DND-41 (cell line): ENCODE measurements at regions not wholly inside any gene's neighbourhood (a gene's known extent, or its start where the extent isn't known, plus 50 kb on each side); places are given as distances from the start of the nearest gene placed in this dataset.

ENCODE experiments used
- ATAC-seq: fragments of 200-7000 bp; cut with Tn5 transposase; 3 replicates; pipeline ENCODE4 v1.9.1; 2021; ENCODE audit warnings: low read depth; ENCODE audit not compliant: insufficient read depth
- DNase-seq: peaks from one replicate; pipeline ENCODE4 v3.0.0-alpha.2; 2020
- H2AFZ ChIP-seq: 2 replicates; pipeline ENCODE4 v1.6.0; 2012; ENCODE audit warnings: low read depth, low read length
- H3K27ac ChIP-seq: 2 replicates; pipeline ENCODE4 v1.5.1; 2012; ENCODE audit warnings: low read length, inconsistent platforms
- H3K27me3 ChIP-seq: fragments of 200-600 bp; sonication (generic); 2 replicates; pipeline ENCODE4 v1.6.0; 2012; ENCODE audit warnings: low read length, mild to moderate bottlenecking, inconsistent platforms; ENCODE audit not compliant: insufficient read depth, poor library complexity
- H3K36me3 ChIP-seq: 2 replicates; pipeline ENCODE4 v1.5.1; 2012; ENCODE audit warnings: low read length, inconsistent platforms; ENCODE audit not compliant: insufficient read depth
- H3K4me1 ChIP-seq: 2 replicates; pipeline ENCODE4 v1.5.1; 2012; ENCODE audit warnings: mild to moderate bottlenecking, low read length; ENCODE audit not compliant: insufficient read depth
- H3K4me2 ChIP-seq: 2 replicates; pipeline ENCODE4 v1.6.0; 2012; ENCODE audit warnings: mild to moderate bottlenecking, moderate library complexity, low read length, inconsistent platforms; ENCODE audit not compliant: insufficient read depth
- H3K4me3 ChIP-seq, 2 experiments: fragments of 200-600 bp in 1 of 2; shearing (Covaris generic) in 1 of 2; 2 replicates each; pipeline ENCODE4 v1.5.1; 2012 to 2016; ENCODE audit warnings: inconsistent platforms in 2 of 2, low read length in 2 of 2, mild to moderate bottlenecking in 2 of 2, low read depth in 1 of 2, moderate library complexity in 1 of 2
- H3K79me2 ChIP-seq: 2 replicates; pipeline ENCODE4 v1.6.0; 2012; ENCODE audit warnings: low read length, inconsistent platforms; ENCODE audit not compliant: insufficient read depth
- H3K9ac ChIP-seq: 2 replicates; pipeline ENCODE4 v1.6.0; 2012; ENCODE audit warnings: low read depth, mild to moderate bottlenecking, inconsistent platforms, low read length, moderate library complexity
- H3K9me3 ChIP-seq: 2 replicates; pipeline ENCODE4 v1.5.1; 2012; ENCODE audit warnings: low read length, moderate library complexity, mild to moderate bottlenecking, inconsistent platforms; ENCODE audit not compliant: insufficient read depth, severe bottlenecking
- H4K20me1 ChIP-seq: 2 replicates; pipeline ENCODE4 v1.6.0; 2012; ENCODE audit warnings: low read length; ENCODE audit not compliant: insufficient read depth
- EZH2 ChIP-seq: IDR thresholded peaks from 3 replicates; pipeline ENCODE4 v1.6.1; 2012; ENCODE audit warnings: borderline replicate concordance, low read depth, mild to moderate bottlenecking, moderate library complexity, low read length, inconsistent platforms; ENCODE audit not compliant: severe bottlenecking
- TF ChIP-seq, protein P1 (sequence below): IDR thresholded peaks from 2 replicates; pipeline ENCODE4 v1.5.1; 2012; ENCODE audit warnings: borderline replicate concordance, low read length, moderate library complexity, mild to moderate bottlenecking; ENCODE audit not compliant: poor library complexity, severe bottlenecking; ENCODE audit errors: extremely low read depth

DNA sequence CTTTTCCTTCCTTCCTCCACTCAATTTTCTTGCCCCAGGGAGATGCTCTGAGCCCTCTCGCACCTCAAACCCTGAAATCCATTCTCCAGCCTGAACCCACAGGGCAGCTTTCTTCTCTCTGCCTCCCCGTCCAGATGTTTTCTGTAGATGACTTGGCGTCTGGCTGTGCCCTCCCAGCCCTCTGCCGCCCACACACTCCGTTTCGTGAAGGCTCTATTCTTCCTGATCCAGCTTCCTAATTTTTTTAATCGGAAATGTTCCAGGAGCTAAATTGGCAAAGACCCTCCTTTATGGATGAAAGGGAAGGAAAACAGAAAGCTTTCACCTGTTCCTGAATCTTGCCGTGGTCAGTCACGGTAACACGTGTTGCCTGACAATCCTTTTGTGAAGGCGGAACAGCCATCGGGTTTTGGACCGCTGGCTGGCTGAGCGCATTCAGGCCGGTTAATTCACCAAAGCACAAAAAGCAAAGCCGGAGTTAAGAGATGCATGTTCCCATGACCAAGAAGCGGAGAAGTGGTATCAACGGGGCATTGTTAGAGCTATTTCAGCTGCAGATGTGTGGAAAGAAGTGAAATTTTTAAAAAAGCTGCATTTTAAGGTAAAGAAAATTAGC, 70.2 kb upstream of the FBRSL1 start:
- no peak overlapping the region for H3K4me3 ChIP-seq
- H3K36me3 ChIP-seq: no peaks in the 10 kb centered on the region
- no peaks in the 10 kb centered on the region for H3K9me3 ChIP-seq
- H3K79me2 ChIP-seq: no peaks in the 10 kb centered on the region
- H3K9ac ChIP-seq: no peak overlapping the region
- DNase-seq (no peak), ATAC-seq (no peak)
- H3K4me1 ChIP-seq: peaks cover 4% of the 10 kb centered on the region; the same call in 1 of the 2 replicates
- no peak overlapping the region for H2AFZ ChIP-seq
- no peak overlapping the region for H3K4me2 ChIP-seq
- no peak overlapping the region for H3K27ac ChIP-seq
- H3K27me3 ChIP-seq: no peaks in the 10 kb centered on the region
- no peaks in the 10 kb centered on the region; the same call in 1 of the 2 replicates for H4K20me1 ChIP-seq
- no peak for TF ChIP-seq EZH2

DNA sequence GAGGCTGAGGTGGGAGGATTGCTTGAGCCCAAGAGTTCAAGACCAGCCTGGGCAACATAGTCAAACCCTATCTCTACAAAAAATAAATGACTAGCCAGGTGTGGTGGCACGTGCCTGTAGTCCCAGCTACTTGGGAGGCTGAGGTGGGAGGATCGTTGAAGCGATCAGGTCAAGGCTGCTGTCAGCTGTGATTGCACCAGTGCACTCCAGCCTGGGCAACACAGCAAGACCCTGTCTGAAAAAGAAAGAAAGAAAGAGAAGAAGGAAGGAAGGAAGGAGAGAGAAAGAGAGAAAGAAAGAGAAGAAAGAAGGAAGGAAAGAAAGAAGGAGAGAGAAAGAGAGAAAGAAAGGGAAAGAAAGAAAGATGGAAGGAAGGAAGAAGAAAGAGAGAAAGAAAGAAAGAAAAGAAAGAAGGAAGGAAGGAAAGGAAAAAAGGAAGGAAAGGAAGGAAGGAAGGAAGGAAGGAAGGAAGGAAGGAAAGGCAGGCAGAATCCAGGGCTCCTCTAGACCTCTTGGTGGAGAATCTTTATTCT, 71.5 kb upstream of the FBRSL1 start:
- no peak for TF ChIP-seq EZH2
- TF ChIP-seq, protein P1, sequence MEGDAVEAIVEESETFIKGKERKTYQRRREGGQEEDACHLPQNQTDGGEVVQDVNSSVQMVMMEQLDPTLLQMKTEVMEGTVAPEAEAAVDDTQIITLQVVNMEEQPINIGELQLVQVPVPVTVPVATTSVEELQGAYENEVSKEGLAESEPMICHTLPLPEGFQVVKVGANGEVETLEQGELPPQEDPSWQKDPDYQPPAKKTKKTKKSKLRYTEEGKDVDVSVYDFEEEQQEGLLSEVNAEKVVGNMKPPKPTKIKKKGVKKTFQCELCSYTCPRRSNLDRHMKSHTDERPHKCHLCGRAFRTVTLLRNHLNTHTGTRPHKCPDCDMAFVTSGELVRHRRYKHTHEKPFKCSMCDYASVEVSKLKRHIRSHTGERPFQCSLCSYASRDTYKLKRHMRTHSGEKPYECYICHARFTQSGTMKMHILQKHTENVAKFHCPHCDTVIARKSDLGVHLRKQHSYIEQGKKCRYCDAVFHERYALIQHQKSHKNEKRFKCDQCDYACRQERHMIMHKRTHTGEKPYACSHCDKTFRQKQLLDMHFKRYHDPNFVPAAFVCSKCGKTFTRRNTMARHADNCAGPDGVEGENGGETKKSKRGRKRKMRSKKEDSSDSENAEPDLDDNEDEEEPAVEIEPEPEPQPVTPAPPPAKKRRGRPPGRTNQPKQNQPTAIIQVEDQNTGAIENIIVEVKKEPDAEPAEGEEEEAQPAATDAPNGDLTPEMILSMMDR: no peak
- no peak for ATAC-seq

DNA sequence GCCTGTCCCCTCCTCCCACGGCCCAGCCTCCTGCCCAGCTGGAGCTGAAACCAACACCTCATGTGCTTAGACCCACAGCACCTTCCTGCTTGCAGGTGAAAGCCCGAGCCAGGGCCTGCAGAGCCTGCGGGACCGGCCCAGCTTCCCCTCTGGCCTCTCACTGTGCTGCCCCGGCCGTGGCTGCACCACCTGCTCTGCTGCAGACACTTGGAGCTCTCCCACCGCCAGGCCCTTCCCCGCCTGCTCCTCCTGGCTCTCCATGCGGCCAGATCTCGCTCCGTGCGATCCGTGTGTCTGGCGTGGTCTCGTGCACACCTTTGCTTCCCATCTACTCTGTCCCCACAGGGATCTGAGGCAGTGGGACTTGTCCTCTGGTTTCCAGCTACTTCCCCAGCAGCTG, 72.2 kb upstream of the FBRSL1 start:
- Histone ChIP-seq H3K4me2 (no peak overlapping the region), H3K9me3 (no peaks in the 10 kb centered on the region), H3K4me3 (no peak overlapping the region), H3K9ac (no peak overlapping the region), H3K4me1 (peaks cover 5% of the 10 kb centered on the region; the same call in 1 of the 2 replicates), H3K79me2 (no peaks in the 10 kb centered on the region), H3K27ac (no peak overlapping the region), H3K27me3 (no peaks in the 10 kb centered on the region), H4K20me1 (no peaks in the 10 kb centered on the region; the same call in 1 of the 2 replicates), H2AFZ (no peak overlapping the region), H3K36me3 (no peaks in the 10 kb centered on the region)
- DNase-seq (no peak), ATAC-seq (no peak)
- TF ChIP-seq, protein P1: no peak
- no peak for TF ChIP-seq EZH2

More for the DNA sequence above, 71.5 kb upstream of the FBRSL1 start:
- Histone ChIP-seq H3K9ac (no peak overlapping the region), H3K27me3 (no peaks in the 10 kb centered on the region), H3K4me3 (no peak overlapping the region), H3K4me2 (no peak overlapping the region), H3K9me3 (no peaks in the 10 kb centered on the region), H3K79me2 (no peaks in the 10 kb centered on the region), H3K27ac (no peak overlapping the region), H2AFZ (no peak overlapping the region), H4K20me1 (no peaks in the 10 kb centered on the region; the same call in 1 of the 2 replicates), H3K36me3 (no peaks in the 10 kb centered on the region), H3K4me1 (peaks cover 5% of the 10 kb centered on the region; the same call in 1 of the 2 replicates)
- DNase-seq: no peak

DNA sequence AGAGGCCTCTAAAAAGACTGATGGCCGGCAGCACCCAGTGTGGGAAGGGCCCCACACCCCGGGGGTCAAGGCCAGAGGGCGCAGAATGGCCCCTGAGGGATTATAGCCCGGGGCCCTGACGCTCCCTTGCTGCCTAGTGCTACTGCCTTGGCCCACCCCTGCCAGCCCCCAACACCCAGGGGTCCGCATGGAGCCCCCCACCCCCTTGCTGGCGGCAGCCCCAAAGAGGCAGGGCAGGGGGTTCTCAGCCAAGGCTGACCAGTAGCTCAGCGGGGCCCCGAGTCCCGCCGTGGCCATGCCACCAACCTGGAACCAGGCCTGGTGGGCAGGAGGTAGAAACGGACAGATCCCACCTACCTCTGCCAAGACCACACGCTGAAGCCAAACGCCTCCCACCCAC, 73.1 kb upstream of the FBRSL1 start:
- H3K4me3 ChIP-seq: no peak overlapping the region
- DNase-seq (no peak), ATAC-seq (no peak)
- no peaks in the 10 kb centered on the region; the same call in 1 of the 2 replicates for H4K20me1 ChIP-seq
- no peak overlapping the region for H3K9ac ChIP-seq
- no peaks in the 10 kb centered on the region for H3K27me3 ChIP-seq
- H3K4me2 ChIP-seq: no peak overlapping the region
- no peak overlapping the region for H3K27ac ChIP-seq
- peaks cover 5% of the 10 kb centered on the region; the same call in 1 of the 2 replicates for H3K4me1 ChIP-seq
- no peak for TF ChIP-seq EZH2
- TF ChIP-seq, protein P1: no peak
- H3K36me3 ChIP-seq: no peaks in the 10 kb centered on the region
- no peaks in the 10 kb centered on the region for H3K9me3 ChIP-seq
- H2AFZ ChIP-seq: no peak overlapping the region
- no peaks in the 10 kb centered on the region for H3K79me2 ChIP-seq
